ENCODE measurements at regions not wholly inside any gene's neighbourhood (a gene's known extent, or its start where the extent isn't known, plus 50 kb on each side); places are given as distances from the start of the nearest gene placed in this dataset.
"Not testable (repeated sequence)": the region's sequence is repeated elsewhere in the genome, so short reads cannot be mapped to it uniquely, and the experiment has no call there.

- DNase-seq, result not testable (repeated sequence)
These were observed 232.9 kb upstream of the ZFP64 start for GRCh38 chr20:52424357-52424942.

DNA sequence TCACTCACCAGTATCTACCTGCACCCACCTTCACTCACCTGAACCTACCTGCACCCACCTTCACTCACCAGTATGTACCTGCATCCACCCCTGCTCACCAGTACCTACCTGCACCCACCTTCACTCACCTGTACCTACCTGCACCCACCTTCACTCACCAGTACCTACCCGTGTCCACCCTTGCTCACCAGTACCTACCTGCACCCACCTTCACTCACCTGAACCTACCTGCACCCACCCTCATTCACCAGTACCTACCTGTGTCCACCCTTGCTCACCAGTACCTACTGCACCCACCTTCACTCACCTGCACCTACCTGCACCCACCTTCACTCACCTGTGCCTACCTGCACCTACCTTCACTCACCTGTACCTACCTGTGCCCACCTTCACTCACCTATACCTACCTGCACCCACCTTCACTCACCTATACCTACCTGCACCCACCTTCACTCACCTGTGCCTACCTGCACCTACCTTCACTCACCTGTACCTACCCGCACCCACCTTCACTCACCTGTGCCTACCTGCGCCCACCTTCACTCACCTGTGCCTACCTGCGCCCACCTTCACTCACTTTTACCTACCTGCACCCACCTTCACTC, 232.1 kb upstream of the ZFP64 start:
- not testable (repeated sequence) for DNase-seq

- DNase-seq, result no peak
These were observed 231.2 kb upstream of the ZFP64 start for GRCh38 chr20:52422574-52423336.

DNA sequence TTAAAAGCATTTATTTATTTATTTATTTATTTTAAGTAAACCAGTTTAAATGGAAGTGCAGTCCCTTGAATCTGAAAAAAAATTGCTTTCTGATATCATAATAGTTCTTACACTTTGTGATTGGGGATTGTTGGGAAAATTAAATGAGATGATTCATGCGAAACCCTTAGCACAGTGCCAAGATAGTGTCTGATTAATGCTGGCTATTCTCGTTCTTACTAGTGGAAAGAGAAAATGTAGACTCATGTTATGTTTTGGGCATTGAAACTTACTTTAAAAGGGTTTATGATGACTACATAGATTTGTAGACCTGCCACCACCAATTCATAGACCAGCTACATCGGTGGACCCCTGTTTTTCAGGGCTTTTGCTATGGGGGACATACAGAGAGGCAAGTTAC, 229.2 kb upstream of the ZFP64 start:
- no peak for DNase-seq

DNA sequence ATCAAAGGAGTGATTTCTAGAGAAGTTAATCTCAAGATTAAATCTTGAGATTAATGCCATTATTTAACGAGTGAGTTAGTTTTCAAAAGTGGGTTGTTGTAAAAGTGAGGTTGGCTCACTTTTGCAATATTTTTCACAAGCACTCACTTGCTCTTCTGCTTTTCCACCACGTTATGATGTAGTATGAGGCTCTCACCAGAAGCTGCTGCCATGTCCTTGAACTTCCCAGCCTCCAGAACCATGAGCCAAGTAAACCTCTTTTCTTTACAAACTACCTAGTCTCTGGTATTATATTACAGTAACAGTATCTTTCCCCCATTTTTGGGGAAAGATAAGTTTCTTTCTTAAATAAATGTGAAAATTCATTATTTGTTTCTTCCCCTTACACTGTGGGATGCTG, 227.6 kb upstream of the ZFP64 start:
- no peak for DNase-seq

DNA sequence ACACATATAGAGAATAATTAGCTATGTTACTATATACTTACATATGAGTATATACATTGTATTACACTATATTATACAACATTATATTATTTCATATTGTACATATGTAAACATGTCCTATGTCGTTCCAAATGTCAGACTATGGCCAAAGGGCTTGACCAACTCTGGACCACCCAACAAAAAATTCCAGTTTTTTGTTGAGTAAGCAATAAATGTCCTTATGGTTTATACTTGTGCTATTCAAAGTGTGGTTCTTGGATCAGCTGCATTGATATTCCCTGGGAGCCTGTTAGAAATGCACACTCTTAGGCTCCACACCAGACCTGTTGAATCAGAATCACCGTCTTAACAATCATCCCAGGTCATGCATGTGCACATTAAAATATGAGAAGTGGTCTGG, 225.4 kb upstream of the ZFP64 start:
- DNase-seq, result no peak

GRCh38 chr20:52411611-52412010, 220.0 kb upstream of the ZFP64 start:
- no peak for DNase-seq

DNA sequence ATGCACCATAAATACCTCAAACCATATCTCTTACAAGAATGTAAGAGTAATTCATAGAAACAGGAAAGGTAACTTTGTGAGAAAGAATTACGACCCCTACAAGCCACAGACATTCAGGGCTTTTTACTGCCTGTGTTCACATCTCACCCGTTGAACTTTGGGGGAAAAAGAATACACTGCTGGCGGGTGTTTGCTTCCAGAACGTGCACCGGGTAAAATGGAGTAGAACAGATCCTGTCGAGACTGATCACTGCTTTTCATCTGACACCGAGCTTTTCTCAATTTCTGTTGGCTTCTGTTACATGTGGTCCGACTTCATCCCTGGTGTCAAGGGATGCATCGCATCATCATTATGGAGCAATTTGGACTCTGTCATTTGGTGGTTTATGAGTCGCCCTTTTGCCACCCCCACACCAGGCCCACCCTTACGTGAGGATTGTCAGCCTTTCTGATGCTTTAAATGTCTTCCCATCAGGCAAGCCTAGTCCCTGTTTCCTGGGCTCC, 219.2 kb upstream of the ZFP64 start:
- DNase-seq, result no peak

DNA sequence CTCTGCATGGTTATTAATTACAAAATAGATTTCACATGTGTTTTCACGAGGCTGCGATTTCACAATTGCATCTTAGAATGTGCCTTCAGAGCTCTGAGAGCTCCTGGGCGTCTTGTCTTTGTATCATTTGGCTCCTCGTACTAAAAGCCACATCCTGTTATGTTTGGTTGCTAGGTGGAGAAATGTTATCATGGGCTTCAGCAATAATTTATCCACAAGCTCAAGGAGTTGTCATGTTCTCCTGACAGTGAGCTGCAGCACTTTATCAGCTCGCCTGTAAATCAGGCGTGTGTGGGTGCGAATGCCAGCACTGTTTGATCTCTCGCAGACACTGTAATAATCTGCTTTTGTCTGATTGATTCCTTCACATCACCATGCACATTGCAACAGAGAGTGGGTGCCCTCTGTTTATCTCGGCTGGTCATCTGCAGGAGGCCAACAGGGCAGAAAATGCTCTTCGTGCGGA, 218.6 kb upstream of the ZFP64 start:
- DNase-seq, result no peak

DNA sequence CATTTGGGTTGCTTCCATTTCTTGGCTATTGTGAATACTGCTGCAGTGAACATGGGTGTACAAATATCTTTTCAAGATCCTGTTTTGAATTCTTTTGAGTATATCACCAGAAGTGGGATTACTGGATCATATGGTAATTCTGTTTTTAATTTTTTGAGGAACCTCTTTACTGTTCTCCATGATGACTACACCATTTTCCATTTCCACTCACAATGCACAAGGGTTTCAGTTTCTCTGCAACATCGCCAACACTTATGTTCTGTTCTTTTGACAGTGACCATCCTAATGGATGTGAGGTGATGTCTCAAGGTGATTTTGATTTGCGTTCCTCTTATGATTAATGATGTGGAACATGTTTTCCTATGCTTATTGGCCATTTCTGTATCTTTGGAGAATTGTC, 214.4 kb upstream of the ZFP64 start:
- no peak for DNase-seq

GRCh38 chr20:52405417-52405816, 213.8 kb upstream of the ZFP64 start:
- no peak for DNase-seq

GRCh38 chr20:52404671-52405070, 213.1 kb upstream of the ZFP64 start:
- no peak for DNase-seq

- DNase-seq, result no peak
These were observed 211.4 kb upstream of the ZFP64 start for GRCh38 chr20:52402950-52403349.

GRCh38 chr20:52402514-52402913, 210.9 kb upstream of the ZFP64 start:
- DNase-seq, result no peak

DNA sequence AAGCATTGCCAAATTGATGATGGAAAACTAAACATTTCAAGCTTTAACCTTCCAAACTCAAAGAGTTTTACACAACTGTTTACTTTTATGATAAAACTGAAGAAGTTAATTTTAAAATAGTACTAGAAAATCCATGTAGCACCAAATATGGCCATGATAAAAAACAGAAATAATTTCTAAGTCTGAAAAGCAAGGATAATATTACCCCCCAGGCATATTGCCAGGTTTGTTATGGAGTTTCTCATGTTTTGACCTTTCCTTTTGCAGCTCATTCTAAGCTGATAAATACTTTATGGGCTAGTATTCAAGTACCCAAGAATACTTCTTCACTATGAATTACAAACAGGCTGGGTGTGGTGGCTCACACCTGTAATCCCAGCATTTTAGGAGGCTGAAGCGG, 209.9 kb upstream of the ZFP64 start:
- DNase-seq, result no peak

GRCh38 chr20:52399352-52399751, 207.8 kb upstream of the ZFP64 start:
- DNase-seq, result no peak

GRCh38 chr20:52389606-52390005, 198.0 kb upstream of the ZFP64 start:
- DNase-seq, result no peak

DNA sequence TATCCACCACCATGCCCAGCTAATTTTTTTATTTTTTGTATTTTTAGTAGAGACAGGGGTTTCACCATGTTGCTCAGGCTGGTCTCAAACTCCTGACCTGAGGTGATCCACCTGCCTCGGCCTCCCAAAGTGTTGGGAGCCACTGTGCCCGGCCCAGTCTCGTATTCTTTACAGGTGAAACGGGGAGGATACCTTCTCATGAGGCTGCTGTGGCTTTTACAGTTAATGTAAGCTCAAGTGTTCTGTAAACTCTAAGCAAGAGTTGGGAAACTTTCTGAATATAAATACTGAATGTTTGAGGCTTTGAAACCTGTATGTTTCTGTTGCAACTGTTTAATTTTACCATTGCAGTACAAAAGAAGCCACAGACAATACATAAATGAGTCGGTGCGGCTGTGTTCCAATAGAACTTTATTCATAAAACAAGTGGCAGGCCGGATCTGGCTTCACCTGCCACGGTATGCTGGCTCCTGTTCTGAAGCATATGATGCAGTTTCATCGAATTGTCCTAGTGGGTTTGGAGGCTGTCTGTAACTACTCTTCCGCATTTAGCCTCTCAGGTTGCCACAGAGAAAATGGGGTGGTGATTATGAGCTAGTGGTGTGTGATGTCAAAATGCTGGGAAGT, 192.5 kb upstream of the ZFP64 start:
- DNase-seq, result no peak

DNA sequence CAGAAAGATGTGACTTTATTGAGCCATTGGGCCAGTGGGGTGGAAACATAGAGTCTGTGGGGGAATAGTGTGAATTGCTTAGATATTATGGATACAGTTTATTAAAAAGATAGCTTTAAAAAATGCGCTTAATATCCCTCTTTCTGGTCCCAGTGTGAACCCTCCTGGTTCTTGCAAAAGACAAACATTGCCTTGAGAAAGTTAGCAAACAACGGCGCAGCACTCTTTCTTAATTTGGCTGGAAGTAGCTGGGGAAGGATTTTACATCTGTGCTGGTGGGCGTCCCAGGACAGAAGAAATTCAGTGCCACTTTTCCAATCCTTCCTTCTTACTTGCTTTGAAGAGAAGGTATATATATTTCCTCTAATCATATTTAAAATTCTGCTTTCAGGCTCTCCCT, 191.4 kb upstream of the ZFP64 start:
- DNase-seq, result no peak

DNA sequence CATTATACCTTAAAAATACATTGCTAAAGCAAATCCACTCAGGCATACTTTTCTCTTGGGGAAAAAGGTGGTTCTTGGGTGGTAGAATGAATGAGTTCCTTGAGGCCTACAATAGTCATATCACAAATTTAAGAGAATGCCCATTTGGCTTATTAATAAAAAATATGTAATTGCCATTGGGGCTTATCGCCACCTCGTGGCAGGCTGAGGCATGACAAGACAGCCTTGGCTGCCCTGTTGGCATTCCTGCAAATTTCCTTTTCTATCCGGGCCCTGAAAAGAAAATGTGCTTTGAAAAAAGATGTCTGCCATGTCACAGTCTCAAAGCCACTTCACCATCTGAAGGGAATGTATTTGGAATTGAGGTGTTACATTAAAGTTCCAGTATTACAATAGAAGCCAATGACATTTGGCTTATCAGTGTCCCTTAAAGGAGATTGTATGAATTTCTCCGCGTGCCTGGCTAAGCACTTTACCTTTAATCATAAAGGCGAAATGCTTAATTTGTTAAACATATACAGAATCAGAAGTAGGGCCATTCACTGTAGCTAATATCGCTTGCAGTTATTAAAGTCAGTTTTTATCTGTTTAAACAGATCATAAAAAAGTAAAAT, 188.3 kb upstream of the ZFP64 start:
- DNase-seq, result no peak

DNA sequence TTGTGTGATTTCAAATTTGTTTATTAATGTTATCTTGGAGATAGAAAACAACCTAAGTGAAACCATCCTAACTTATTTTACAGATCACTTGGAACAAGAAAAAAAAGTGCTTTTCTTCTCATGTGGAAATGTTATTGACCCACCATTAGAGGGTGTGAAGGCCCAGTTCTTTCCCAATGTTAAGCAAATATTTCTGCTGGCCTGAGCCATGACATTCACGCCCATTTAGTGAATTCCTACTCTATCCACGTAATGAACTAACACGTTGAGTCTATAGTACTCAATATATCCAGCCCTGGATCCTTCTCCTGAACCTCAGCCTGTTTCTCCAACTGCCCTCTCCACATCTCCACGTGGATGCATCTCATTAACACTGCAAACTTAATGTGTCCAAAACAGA, 180.6 kb upstream of the ZFP64 start:
- DNase-seq, result no peak

- DNase-seq, result no peak
These were observed 174.1 kb upstream of the ZFP64 start for GRCh38 chr20:52365688-52366087.

GRCh38 chr20:52364405-52364804, 172.8 kb upstream of the ZFP64 start:
- no peak for DNase-seq
